Heart left ventricle (tissue), 16 donors: ENCODE measurements at regions not wholly inside any gene's neighbourhood (a gene's known extent, or its start where the extent isn't known, plus 50 kb on each side); places are given as distances from the start of the nearest gene placed in this dataset.
A peak's percentile ranks its signal among the peaks of the same experiment; 100 is the strongest.

Source experiments
- ATAC-seq, 4 donors: fragments of 200-7000 bp; cut with Tn5 transposase; one replicate each; pipeline ENCODE4 v1.9.1; 2020 to 2022; ENCODE audit warnings: moderate library complexity in 4 of 4, mild to moderate bottlenecking in 3 of 4, moderate number of reproducible peaks in 1 of 4
- DNase-seq, 5 donors: peaks; one replicate each; pipeline ENCODE4 v3.0.0-alpha.2; 2020
- H3K27ac ChIP-seq, 12 donors: fragments of 200-600 bp; sonication (generic) in 4 of 12; one replicate each; pipeline versions ENCODE4 v1.5.0 to v1.8.0; 2016 to 2022; ENCODE audit warnings: mild to moderate bottlenecking in 2 of 12
- H3K27me3 ChIP-seq, 9 donors: fragments of 200-600 bp; sonication (generic) in 2 of 9; one replicate each; pipeline versions ENCODE4 v1.5.1 to v1.8.0; 2016 to 2022; ENCODE audit warnings: mild to moderate bottlenecking in 3 of 9
- H3K36me3 ChIP-seq, 9 donors: fragments of 200-600 bp; sonication (generic) in 2 of 9; one replicate each; pipeline versions ENCODE4 v1.5.0 to v1.8.0; 2018 to 2022; ENCODE audit warnings: mild to moderate bottlenecking in 2 of 9
- H3K4me1 ChIP-seq, 12 donors: fragments of 200-600 bp; sonication (generic) in 4 of 12; one replicate each; pipeline versions ENCODE4 v1.5.0 to v1.8.0; 2016 to 2022; ENCODE audit warnings: mild to moderate bottlenecking in 3 of 12
- H3K4me3 ChIP-seq, 12 donors: fragments of 200-600 bp; sonication (generic) in 4 of 12; one replicate each; pipeline versions ENCODE4 v1.5.0 to v1.8.0; 2017 to 2022; ENCODE audit warnings: mild to moderate bottlenecking in 9 of 12, moderate library complexity in 4 of 12
- H3K9me3 ChIP-seq, 12 donors: fragments of 200-600 bp; sonication (generic) in 4 of 12; one replicate each; pipeline versions ENCODE4 v1.5.0 to v1.8.0; 2016 to 2022; ENCODE audit warnings: mild to moderate bottlenecking in 1 of 12
- CTCF ChIP-seq, 12 donors: fragments of 200-600 bp; sonication (generic) in 4 of 12; IDR thresholded peaks; one replicate each; pipeline versions ENCODE4 v1.5.0 to v1.8.0; 2018 to 2022; ENCODE audit warnings: antibody characterized with exemption in 12 of 12, mild to moderate bottlenecking in 5 of 12
- POLR2A ChIP-seq, 2 donors: fragments of 450-650 bp; IDR thresholded peaks; one replicate each; pipeline ENCODE4 v1.6.1; 2017; ENCODE audit warnings: antibody characterized with exemption in 2 of 2, mild to moderate bottlenecking in 2 of 2, moderate library complexity in 2 of 2
- WGBS, 4 donors: extraction: QIAGEN DNeasy Blood & Tissue Kit in 2 of 4; methylation state at CpG; one replicate each; pipeline versions ENCODE4 v1.1.5 to v1.1.7; 2013 to 2018; 5-methylcytosine and 5-hydroxymethylcytosine counted together
- intact Hi-C, 10 donors: fragments of 100-400 bp; cut with DNase I; formaldehyde crosslinking; loops; one replicate each; pipeline versions ENCODE4 v1.11.1 to v1.14.2; 2022
- donor health status: ischemic (EF 13 %, LVEDD 7.1; RV severe dilation, severe dysfunction).
- donor health status: healthy with polysubstance abuse.
- donor health status: DM: no; HTN: yes; CAD: no.
- donor health status: DM: no; HTN: no; CAD: no.
- donor health status: ischemic (EF 25% LVEDD 6.9; RV normal size, moderate dysfunction).
- donor health status: ischemic (EF 25% LVEDD 5.7; RV mildly dilated, moderate dysfunction).
- donor health status: healthy.
- donor health status: DM: yes; HTN: yes; CAD: no.
- donor health status: ischemic (EF 35%, LVEDD 5.7; RV mildly dilated, moderate dysfunction).
- donor health status: nonischemic (EF 11% LVEDD 7.7; RV severe dilation, severe dysfunction).
- donor health status: DM: yes; HTN: yes; CAD: no.
- donor health status: PGD.
- donor health status: ischemic (EF 29% LVEDD 5.4; RV normal size, mild dysfunction).
- donor health status: nonischemic (EF 23%, LVEDD 6.1; RV moderate dilation, normal function).

DNA sequence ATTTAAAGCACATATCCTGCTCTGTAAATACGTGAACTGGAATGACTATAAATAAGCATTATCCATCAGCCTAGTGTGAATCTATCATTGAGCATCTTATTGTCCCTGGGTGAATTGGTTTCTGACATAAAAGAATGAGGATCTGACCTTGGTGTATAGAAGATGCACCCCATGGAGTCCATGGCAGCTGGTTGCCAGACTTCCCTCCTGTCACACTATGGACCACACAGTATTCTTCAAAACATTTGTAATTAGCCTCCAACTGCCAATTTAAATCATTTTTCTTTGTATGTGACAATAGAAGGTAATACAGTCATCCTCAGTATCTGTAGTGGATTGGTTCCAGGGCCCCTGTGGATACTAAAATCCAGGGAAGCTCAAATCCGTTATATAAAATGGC, 238.1 kb upstream of the ZWINT start:
- DNase-seq (no peak), ATAC-seq (no peak)
- TF ChIP-seq POLR2A (IDR thresholded peaks at IDR 0.05) (no peak), CTCF (IDR thresholded peaks at IDR 0.05) (no peak)
- no peaks in the 10 kb centered on the region for H3K9me3 ChIP-seq
- intact Hi-C loops = no loop called here
- no peak overlapping the region for H3K4me3 ChIP-seq
- H3K4me1 ChIP-seq = no peaks in the 10 kb centered on the region
- H3K27me3 ChIP-seq = no peaks in the 10 kb centered on the region
- 47 to 67% (median 62%) methylated on average over 2 of the region's 2 CpGs for WGBS, 4 donors
- H3K36me3 ChIP-seq = no peaks in the 10 kb centered on the region
- no peak overlapping the region for H3K27ac ChIP-seq

- no peaks in the 10 kb centered on the region for H3K36me3 ChIP-seq
- H3K27me3 ChIP-seq = no peaks in the 10 kb centered on the region
- intact Hi-C loops = no loop called here
- DNase-seq (no peak), ATAC-seq (no peak)
- H3K4me1 ChIP-seq = no peaks in the 10 kb centered on the region
- no peaks in the 10 kb centered on the region for H3K9me3 ChIP-seq
- WGBS, 4 donors = 61 to 72% (median 67%) methylated on average over 4 of the region's 4 CpGs
- TF ChIP-seq POLR2A (IDR thresholded peaks at IDR 0.05) (no peak), CTCF (IDR thresholded peaks at IDR 0.05) (no peak)
- H3K27ac ChIP-seq = no peak overlapping the region
- no peak overlapping the region for H3K4me3 ChIP-seq
Measured at GRCh38 chr10:56596257-56596656, 235.2 kb upstream of the ZWINT start.

DNA sequence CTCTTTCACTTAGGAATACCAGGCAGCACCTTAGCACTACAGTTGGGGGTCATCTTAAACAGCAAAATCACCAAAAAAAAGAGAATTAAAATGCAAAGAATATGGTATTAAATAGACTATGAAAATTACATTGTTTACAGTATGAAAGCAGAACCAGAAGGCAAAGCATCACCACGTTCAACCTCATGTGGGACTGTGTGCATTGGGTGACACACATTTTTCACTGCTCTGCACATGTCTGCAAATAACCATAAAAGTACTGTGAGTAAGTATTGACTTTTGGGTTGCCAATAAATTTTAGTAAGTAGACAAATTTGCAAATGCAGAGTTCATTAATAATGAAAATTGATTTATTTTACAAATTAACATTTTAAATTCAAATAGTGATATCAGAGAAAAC, 232.1 kb upstream of the ZWINT start:
- Histone ChIP-seq H3K27ac (no peak overlapping the region), H3K4me1 (no peaks in the 10 kb centered on the region), H3K27me3 (no peaks in the 10 kb centered on the region), H3K36me3 (no peaks in the 10 kb centered on the region), H3K4me3 (no peak overlapping the region), H3K9me3 (no peaks in the 10 kb centered on the region)
- no peak for ATAC-seq
- no peak for TF ChIP-seq POLR2A (IDR thresholded peaks at IDR 0.05)
- no peak for TF ChIP-seq CTCF (IDR thresholded peaks at IDR 0.05)
- 67 to 84% (median 73%) methylated on average over 1 of the region's 1 CpG for WGBS, 4 donors
- intact Hi-C loops = no loop called here
- no peak for DNase-seq

GRCh38 chr10:56586461-56586891, 225.4 kb upstream of the ZWINT start:
- peak in 1 of 4 donors; percentile 35 for ATAC-seq
- no peaks in the 10 kb centered on the region for H3K36me3 ChIP-seq
- H3K4me1 ChIP-seq = peaks cover 0 to 6% (median 0%) of the 10 kb centered on the region in 12 donors
- no peak for DNase-seq
- 63 to 77% (median 71%) methylated on average over 12 of the region's 12 CpGs for WGBS, 4 donors
- no peaks in the 10 kb centered on the region for H3K9me3 ChIP-seq
- no peak overlapping the region for H3K4me3 ChIP-seq
- no peaks in the 10 kb centered on the region for H3K27me3 ChIP-seq
- TF ChIP-seq POLR2A (IDR thresholded peaks at IDR 0.05) (no peak), CTCF (IDR thresholded peaks at IDR 0.05) (no peak)
- H3K27ac ChIP-seq = no peak overlapping the region
- intact Hi-C loops = no loop called here
